H1 (cell line): ENCODE measurements at regions not wholly inside any gene's neighbourhood (a gene's known extent, or its start where the extent isn't known, plus 50 kb on each side); places are given as distances from the start of the nearest gene placed in this dataset.

ENCODE experiments used
- CBX8 ChIP-seq: fragments of 300-800, 300-1000 bp; sonication (generic); IDR thresholded peaks from 2 replicates; pipeline ENCODE4 v1.7.1; 2016; ENCODE audit warnings: low read depth, low read length, borderline replicate concordance
- NRF1 ChIP-seq: IDR thresholded peaks from 2 replicates; pipeline ENCODE4 v1.6.1; 2011; ENCODE audit warnings: mild to moderate bottlenecking, low read depth, low read length, improper control_type of control experiment
- YY1 ChIP-seq: IDR thresholded peaks from 2 replicates; pipeline ENCODE4 v1.6.1; 2011; ENCODE audit warnings: low read depth, mild to moderate bottlenecking, low read length

DNA sequence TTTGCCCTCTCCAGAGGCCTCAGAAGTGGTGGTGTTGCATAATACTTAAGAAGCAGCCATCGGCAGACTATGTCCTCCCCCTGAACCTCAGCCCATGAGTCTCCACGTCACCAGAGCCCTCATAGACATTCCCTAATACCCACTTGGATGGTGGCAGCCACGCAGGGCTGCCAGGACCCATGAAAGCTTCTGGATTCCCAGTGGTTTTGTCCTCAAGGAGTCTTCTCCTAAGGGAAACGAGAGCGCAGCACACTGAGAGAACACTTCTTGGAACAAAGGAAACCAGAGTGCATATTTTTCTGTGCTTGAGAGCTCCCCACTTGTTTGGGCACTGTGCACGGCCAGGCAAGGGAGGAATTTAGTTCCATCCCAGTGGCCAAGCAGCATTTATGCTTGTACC lies 204.1 kb upstream of the DMD start (continued):
- TF ChIP-seq NRF1 (no peak), YY1 (no peak), CBX8 (no peak)
